B cell (primary cell): ENCODE measurements at regions not wholly inside any gene's neighbourhood (a gene's known extent, or its start where the extent isn't known, plus 50 kb on each side); places are given as distances from the start of the nearest gene placed in this dataset.
A peak's percentile ranks its signal among the peaks of the same experiment; 100 is the strongest.

Experiments used
- ATAC-seq: fragments of 200-7000 bp; cut with Tn5 transposase; one replicate; pipeline ENCODE4 v1.10.0; 2021; ENCODE audit warnings: low read depth, mild to moderate bottlenecking, moderate number of reproducible peaks, moderate library complexity
- CTCF ChIA-PET: fragments of 350-600 bp; sonication (Branson Sonifier 250); formaldehyde crosslinking; loops from one replicate; lab custom pipeline; 2021; ENCODE audit warnings: antibody characterized with exemption, inconsistent platforms; lab: Charles Lee
- POLR2A ChIA-PET: fragments of 350-600 bp; sonication (Branson Sonifier 250); formaldehyde crosslinking; loops from one replicate; lab custom pipeline; 2021; ENCODE audit warnings: antibody characterized with exemption; lab: Charles Lee
- DNase-seq: peaks from one replicate; pipeline ENCODE4 v3.0.0; 2013
- H2AFZ ChIP-seq: 2 replicates; pipeline ENCODE4 v1.6.1; 2012; ENCODE audit warnings: mild to moderate bottlenecking, low read depth, low read length; ENCODE audit not compliant: insufficient read depth, poor library complexity, severe bottlenecking
- H3K27ac ChIP-seq, 2 donors: 1 replicate in 1 of 2; 2 replicates in 1 of 2; pipeline ENCODE4 v1.5.1; 2012 to 2013; ENCODE audit warnings: low read length in 2 of 2, mild to moderate bottlenecking in 2 of 2, moderate library complexity in 1 of 2
- H3K27me3 ChIP-seq, 4 experiments: fragments of 200-600 bp in 1 of 4; sonication (generic) in 1 of 4; replicated peaks in 1 of 4; 1 replicate in 2 of 4; 2 replicates in 2 of 4; pipeline versions ENCODE4 v1.6.1 to v1.7.0; 2013 to 2016; ENCODE audit warnings: low read length in 3 of 4, mild to moderate bottlenecking in 2 of 4, mixed read lengths in 1 of 4, moderate library complexity in 1 of 4; ENCODE audit not compliant: insufficient read depth in 4 of 4, control insufficient read depth in 3 of 4; ENCODE audit errors: control extremely low read depth in 1 of 4
- H3K36me3 ChIP-seq, 2 experiments: replicated peaks in 1 of 2; 1 replicate in 1 of 2; 2 replicates in 1 of 2; pipeline versions ENCODE4 v1.6.1 to v1.7.1; 2013; ENCODE audit warnings: low read length in 1 of 2; ENCODE audit not compliant: insufficient read depth in 2 of 2, control insufficient read depth in 1 of 2; ENCODE audit errors: control extremely low read depth in 1 of 2, extremely low read depth in 1 of 2
- H3K4me1 ChIP-seq, 2 donors: fragments of 200-600 bp in 1 of 2; sonication (generic) in 1 of 2; 1 replicate in 1 of 2; 2 replicates in 1 of 2; pipeline versions ENCODE4 v1.5.1 to v1.6.1; 2013 to 2017; ENCODE audit warnings: low read length in 2 of 2; ENCODE audit not compliant: control insufficient read depth in 2 of 2, insufficient read depth in 2 of 2
- H3K4me2 ChIP-seq: replicated peaks from 2 replicates; pipeline ENCODE3; 2012; ENCODE audit warnings: mild to moderate bottlenecking, low read depth, low read length; ENCODE audit not compliant: poor library complexity, severe bottlenecking
- H3K4me3 ChIP-seq, 5 experiments: fragments of 200-600 bp in 1 of 5; sonication (generic) in 1 of 5; 1 replicate in 3 of 5; 2 replicates in 2 of 5; pipeline versions ENCODE4 v1.5.1 to v1.7.0; 2011 to 2016; ENCODE audit warnings: low read length in 4 of 5, mild to moderate bottlenecking in 4 of 5, low read depth in 2 of 5, control low read depth in 1 of 5, moderate library complexity in 1 of 5; ENCODE audit not compliant: insufficient read depth in 1 of 5; ENCODE audit errors: control extremely low read depth in 1 of 5, extremely low read depth in 1 of 5
- H3K79me2 ChIP-seq: fragments of 200-600 bp; sonication (generic); one replicate; pipeline ENCODE4 v1.6.0; 2016; ENCODE audit warnings: low read length; ENCODE audit not compliant: control insufficient read depth, insufficient read depth
- H3K9ac ChIP-seq: fragments of 200-600 bp; sonication (generic); 2 replicates; pipeline ENCODE4 v1.6.1; 2017; ENCODE audit warnings: mild to moderate bottlenecking, low read length, moderate library complexity
- H3K9me3 ChIP-seq, 3 donors: one replicate each; pipeline versions ENCODE4 v1.6.1 to v1.7.1; 2013; ENCODE audit warnings: low read length in 2 of 3; ENCODE audit not compliant: control insufficient read depth in 2 of 3, insufficient read depth in 1 of 3; ENCODE audit errors: control extremely low read depth in 1 of 3
- H4K20me1 ChIP-seq: 2 replicates; pipeline ENCODE4 v1.6.0; 2012; ENCODE audit warnings: mild to moderate bottlenecking, low read length; ENCODE audit not compliant: insufficient read depth, control insufficient read depth, poor library complexity, severe bottlenecking
- H3K27ac Mint-ChIP-seq: one replicate; pipeline ENCODE4 v1.8.0; 2021; ENCODE audit warnings: mixed read lengths
- H3K27me3 Mint-ChIP-seq: one replicate; pipeline ENCODE4 v1.8.0; 2021; ENCODE audit warnings: mixed read lengths
- H3K4me1 Mint-ChIP-seq: one replicate; pipeline ENCODE4 v1.8.0; 2021; ENCODE audit warnings: mixed read lengths
- H3K4me3 Mint-ChIP-seq: one replicate; pipeline ENCODE4 v1.8.0; 2021; ENCODE audit warnings: mixed read lengths
- H3K9me3 Mint-ChIP-seq: one replicate; pipeline ENCODE4 v1.8.0; 2022; ENCODE audit warnings: mixed read lengths; ENCODE audit not compliant: insufficient read depth
- EZH2 ChIP-seq: IDR thresholded peaks from 2 replicates; pipeline ENCODE4 v1.6.1; 2012; ENCODE audit warnings: borderline replicate concordance, low read depth, mild to moderate bottlenecking, moderate library complexity, low read length; ENCODE audit not compliant: insufficient read depth, poor library complexity, severe bottlenecking
- WGBS: methylation state at CpG from one replicate; pipeline ENCODE4 v1.1.5; 2013; ENCODE audit warnings: missing lambda C conversion rate; ENCODE audit not compliant: insufficient coverage; 5-methylcytosine and 5-hydroxymethylcytosine counted together
- intact Hi-C: fragments of 100-400 bp; cut with micrococcal nuclease; formaldehyde crosslinking; loops from one replicate; pipeline ENCODE4 v1.10.0; 2022
- TF ChIP-seq, protein P1 (sequence below): fragments of 200-600 bp; IDR thresholded peaks from one replicate; pipeline ENCODE4 v1.8.0; 2022; ENCODE audit warnings: antibody characterized with exemption, mild to moderate bottlenecking

DNA sequence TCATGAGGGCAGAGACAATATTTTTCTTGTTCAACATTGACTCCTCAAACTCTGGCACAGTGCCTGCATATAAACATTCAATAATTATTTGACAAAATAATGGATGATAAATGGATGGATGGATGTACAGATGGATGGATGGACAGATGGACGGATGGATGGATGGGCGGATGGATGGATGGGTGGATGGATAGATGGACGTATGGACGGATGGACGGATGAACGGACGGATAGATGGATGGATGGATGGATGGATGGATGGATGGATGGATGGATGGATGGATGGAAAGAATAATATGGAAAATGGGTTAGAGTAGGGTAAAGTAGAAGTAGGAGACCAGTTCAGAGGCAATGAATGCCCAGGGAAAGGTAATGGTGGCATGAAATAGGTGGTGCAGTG, 589.2 kb downstream of the EBF1 start:
- peak overlapping the region; percentile 12 for H3K27ac Mint-ChIP-seq
- no peaks in the 10 kb centered on the region for H3K79me2 ChIP-seq
- no peak overlapping the region for H3K9ac ChIP-seq
- peaks cover 2% of the 10 kb centered on the region for H3K9me3 Mint-ChIP-seq
- ChIA-PET POLR2A (no interaction called here), CTCF (no interaction called here)
- intact Hi-C loops: loop anchor here (5.0 to 10.0 kb wide), 6 partner anchors 52 to 447 kb away; no protein-coding TSS in a partner anchor
- no peak for DNase-seq
- TF ChIP-seq, protein P1, sequence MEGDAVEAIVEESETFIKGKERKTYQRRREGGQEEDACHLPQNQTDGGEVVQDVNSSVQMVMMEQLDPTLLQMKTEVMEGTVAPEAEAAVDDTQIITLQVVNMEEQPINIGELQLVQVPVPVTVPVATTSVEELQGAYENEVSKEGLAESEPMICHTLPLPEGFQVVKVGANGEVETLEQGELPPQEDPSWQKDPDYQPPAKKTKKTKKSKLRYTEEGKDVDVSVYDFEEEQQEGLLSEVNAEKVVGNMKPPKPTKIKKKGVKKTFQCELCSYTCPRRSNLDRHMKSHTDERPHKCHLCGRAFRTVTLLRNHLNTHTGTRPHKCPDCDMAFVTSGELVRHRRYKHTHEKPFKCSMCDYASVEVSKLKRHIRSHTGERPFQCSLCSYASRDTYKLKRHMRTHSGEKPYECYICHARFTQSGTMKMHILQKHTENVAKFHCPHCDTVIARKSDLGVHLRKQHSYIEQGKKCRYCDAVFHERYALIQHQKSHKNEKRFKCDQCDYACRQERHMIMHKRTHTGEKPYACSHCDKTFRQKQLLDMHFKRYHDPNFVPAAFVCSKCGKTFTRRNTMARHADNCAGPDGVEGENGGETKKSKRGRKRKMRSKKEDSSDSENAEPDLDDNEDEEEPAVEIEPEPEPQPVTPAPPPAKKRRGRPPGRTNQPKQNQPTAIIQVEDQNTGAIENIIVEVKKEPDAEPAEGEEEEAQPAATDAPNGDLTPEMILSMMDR: no peak
- no peak for TF ChIP-seq EZH2
- peaks cover 46% of the 10 kb centered on the region for H3K4me1 Mint-ChIP-seq
- H3K4me1 ChIP-seq: peaks cover 45 to 46% of the 10 kb centered on the region in 2 donors
- no peaks in the 10 kb centered on the region for H4K20me1 ChIP-seq
- H3K27me3 Mint-ChIP-seq: no peaks in the 10 kb centered on the region
- H3K36me3 ChIP-seq: no peaks in the 10 kb centered on the region
- no peak overlapping the region for H3K4me3 Mint-ChIP-seq
- H2AFZ ChIP-seq: no peak overlapping the region
- H3K27ac ChIP-seq: no peak overlapping the region
- 67% methylated on average over 7 of the region's 7 CpGs for WGBS
- no peak for ATAC-seq
- no peaks in the 10 kb centered on the region for H3K27me3 ChIP-seq
- H3K4me3 ChIP-seq: no peak overlapping the region
- peaks cover 0 to 19% (median 4%) of the 10 kb centered on the region in 3 donors for H3K9me3 ChIP-seq
- no peak overlapping the region for H3K4me2 ChIP-seq

DNA sequence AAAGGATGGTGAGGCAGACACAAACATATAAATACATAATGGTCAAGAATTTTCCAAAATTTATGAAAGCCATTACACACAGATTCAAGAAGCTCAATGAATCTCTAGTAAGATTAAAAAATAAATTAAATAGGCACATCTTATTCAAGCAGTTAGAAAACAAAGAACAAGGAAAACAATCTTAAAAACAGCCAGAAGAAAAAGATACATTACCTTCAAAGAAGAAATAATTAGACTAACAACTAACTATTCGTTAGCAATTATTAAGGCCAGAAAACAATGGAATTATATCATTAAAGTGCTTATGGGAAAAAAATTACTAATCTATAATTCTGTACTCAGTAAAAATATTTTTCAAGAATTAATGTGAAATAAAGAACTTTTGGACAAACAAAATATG, 593.1 kb downstream of the EBF1 start:
- DNase-seq: no peak
- WGBS: no CpG with 5 or more reads among the region's 1 CpG
- peaks cover 5% of the 10 kb centered on the region for H3K9me3 Mint-ChIP-seq
- H2AFZ ChIP-seq: no peak overlapping the region
- H3K27me3 ChIP-seq: no peaks in the 10 kb centered on the region
- peaks cover 13% of the 10 kb centered on the region in 2 donors for H3K4me1 ChIP-seq
- H3K4me2 ChIP-seq: no peak overlapping the region
- H3K36me3 ChIP-seq: no peaks in the 10 kb centered on the region
- no peak overlapping the region for H3K9ac ChIP-seq
- H3K79me2 ChIP-seq: no peaks in the 10 kb centered on the region
- no peak overlapping the region for H3K4me3 ChIP-seq
- CTCF ChIA-PET: no interaction called here
- TF ChIP-seq, protein P1: no peak
- TF ChIP-seq EZH2: no peak
- no peak overlapping the region for H3K27ac ChIP-seq
- POLR2A ChIA-PET: no interaction called here
- peaks cover 0 to 22% (median 4%) of the 10 kb centered on the region in 3 donors for H3K9me3 ChIP-seq
- intact Hi-C loops: no loop called here
- no peaks in the 10 kb centered on the region for H4K20me1 ChIP-seq
- peaks cover 15% of the 10 kb centered on the region for H3K4me1 Mint-ChIP-seq
- H3K27me3 Mint-ChIP-seq: no peaks in the 10 kb centered on the region
- no peak overlapping the region for H3K4me3 Mint-ChIP-seq
- ATAC-seq: no peak
- H3K27ac Mint-ChIP-seq: no peak overlapping the region
